Forelimb muscle (tissue), 1 donor: ENCODE measurements at regions not wholly inside any gene's neighbourhood (a gene's known extent, or its start where the extent isn't known, plus 50 kb on each side); places are given as distances from the start of the nearest gene placed in this dataset.
"Not testable (repeated sequence)": the region's sequence is repeated elsewhere in the genome, so short reads cannot be mapped to it uniquely, and the experiment has no call there.

Source experiments
- DNase-seq: peaks from one replicate; pipeline ENCODE4 v3.0.0-alpha.2; 2013; ENCODE audit warnings: low read depth

DNA sequence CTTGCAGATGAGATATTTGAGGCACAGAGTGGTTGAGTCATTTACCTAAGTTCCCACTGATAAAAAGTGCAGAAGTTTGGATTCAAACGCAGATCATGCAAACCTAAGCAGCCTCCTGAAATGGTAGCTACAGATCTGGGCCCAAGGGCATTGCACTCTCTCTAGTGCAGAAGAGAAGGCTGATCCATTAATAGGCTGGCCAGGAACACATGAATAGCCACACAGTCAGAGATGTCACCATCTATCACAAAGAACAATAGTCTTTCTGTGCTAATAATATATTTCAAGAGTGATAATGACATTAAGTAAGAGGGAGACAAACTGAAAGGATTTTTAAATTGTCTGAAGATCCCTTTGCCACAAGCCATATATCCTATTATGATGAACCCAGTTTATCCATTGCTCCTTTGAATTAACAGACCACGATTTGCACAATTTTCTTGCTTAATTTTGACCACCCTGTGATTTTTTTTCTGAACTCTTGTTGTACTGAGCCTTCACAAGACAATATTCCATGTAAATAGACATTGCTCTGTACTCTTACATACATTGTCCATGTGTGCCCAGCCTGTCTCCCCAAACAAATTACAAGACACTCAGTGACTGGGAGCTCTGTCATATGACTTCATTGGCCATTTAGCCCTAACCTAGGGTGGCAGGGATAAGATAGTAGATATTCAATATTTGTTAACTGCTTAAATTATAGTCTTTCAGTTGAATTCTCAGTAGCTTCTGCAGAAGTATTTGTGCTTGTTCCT is 112.4 kb upstream of the RBPJ start:
- no peak for DNase-seq

DNA sequence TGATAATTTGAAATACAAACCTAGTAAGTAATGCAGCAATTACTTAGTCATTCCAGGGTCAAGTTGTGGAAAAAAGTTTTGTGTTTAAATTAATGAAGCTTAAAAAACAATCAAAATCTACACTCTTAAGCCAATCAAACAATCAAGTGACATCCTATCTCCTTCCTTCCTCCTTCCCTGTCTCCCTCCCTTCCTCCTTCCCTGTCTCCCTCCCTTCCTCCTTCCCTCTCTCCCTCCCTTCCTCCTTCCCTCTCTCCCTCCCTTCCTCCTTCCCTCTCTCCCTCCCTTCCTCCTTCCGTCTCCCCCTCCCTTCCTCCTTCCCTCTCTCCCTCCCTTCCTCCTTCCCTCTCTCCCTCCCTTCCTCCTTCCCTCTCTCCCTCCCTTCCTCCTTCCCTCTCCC is 111.4 kb upstream of the RBPJ start:
- DNase-seq = not testable (repeated sequence)

DNA sequence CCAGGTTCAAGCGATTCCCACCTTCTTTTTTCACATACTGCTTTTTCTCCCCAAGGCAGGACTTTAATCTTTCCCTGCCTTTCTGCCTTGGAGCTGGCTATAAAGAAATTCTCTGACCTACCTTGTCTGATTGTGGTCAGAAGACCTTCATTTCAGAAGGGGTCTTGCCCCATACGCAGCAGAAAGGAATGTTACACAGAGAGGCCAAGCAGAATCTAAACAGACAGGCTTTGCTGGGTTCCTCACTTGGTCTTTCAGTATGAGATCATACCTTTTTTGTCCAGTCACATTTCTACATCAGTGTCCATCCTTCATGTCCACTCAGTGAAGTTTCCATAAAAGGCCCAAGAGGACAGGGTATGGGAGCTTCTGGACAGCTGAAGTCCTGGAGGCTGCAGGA is 108.3 kb upstream of the RBPJ start:
- DNase-seq = no peak

DNA sequence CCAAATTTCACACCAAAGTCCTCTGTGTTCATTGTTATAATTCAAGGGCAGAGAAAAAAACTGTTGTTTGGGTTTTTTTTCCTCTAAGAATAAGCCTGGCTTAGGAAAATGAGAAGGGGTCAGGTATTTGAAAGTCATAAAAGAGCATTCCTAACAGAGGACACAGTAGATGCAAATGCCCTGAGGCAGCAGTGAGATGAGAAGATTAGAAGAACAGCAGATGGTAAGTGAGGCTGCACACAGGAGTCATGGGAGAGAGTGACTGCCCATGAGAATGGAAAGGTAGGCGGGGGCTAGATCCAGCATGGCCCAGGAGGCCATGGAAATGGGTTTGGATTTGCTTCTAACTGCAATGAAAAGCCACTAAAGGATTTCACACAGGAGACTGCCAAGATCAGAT is 107.5 kb upstream of the RBPJ start:
- no peak for DNase-seq

DNA sequence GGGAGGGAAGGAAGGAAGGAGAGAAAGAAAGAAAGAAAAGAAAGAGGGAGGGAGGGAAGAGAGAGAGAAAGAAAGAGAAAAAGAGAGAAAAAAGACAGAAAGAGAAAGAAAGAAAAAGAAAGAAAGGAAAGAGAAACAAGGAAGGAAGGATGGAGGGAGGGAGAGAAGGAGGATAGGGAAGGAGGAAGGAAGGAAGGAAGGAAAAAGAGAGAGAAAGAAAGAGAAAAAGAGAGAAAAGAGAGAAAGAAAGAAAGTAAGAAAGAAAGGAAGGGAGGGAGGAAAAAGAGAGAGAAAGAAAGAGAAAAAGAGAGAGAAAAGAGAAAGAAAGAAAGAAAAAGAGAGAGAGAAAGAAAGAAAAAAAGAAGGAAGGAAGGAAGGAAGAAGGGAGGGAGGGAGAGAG is 105.8 kb upstream of the RBPJ start:
- DNase-seq = no peak

DNA sequence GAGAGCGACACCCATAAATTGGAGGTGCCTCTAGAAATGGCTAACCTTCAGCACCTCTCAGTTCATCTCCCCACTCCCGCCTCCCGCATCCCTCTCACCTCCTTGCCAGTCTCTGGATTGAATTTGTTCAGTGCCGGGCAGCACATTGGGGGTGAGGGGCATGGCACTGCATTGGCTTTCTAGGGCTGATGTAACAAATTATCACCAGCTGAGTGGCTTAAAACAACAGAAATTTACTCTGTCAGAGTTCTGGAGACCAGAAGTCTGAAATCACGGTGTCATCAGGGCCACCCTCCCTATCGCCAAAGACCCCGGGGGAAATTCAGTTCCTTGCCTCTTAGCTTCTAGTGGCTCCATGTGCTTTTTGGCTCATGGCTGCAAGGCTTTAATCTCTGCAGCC is 105.1 kb upstream of the RBPJ start:
- no peak for DNase-seq

DNA sequence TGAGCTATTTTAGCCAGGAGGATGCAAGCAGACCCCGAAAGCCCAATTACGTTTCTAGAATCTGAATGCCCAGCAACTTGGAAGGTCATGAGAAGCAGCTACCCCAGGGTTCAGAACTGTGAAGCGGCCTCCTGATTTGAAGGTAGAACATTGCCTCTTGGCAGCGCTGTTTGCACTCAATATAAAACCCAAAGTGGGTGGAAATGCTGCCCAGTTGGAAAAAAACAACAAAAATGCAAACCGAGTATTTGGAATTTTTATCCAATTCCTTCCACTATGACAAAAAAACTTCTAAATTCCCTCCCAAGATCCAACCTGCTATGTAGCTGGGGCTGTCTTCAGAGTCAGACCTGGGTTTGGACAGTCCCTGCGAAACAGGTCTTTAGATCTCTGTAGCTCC is 103.3 kb upstream of the RBPJ start:
- DNase-seq = no peak

DNA sequence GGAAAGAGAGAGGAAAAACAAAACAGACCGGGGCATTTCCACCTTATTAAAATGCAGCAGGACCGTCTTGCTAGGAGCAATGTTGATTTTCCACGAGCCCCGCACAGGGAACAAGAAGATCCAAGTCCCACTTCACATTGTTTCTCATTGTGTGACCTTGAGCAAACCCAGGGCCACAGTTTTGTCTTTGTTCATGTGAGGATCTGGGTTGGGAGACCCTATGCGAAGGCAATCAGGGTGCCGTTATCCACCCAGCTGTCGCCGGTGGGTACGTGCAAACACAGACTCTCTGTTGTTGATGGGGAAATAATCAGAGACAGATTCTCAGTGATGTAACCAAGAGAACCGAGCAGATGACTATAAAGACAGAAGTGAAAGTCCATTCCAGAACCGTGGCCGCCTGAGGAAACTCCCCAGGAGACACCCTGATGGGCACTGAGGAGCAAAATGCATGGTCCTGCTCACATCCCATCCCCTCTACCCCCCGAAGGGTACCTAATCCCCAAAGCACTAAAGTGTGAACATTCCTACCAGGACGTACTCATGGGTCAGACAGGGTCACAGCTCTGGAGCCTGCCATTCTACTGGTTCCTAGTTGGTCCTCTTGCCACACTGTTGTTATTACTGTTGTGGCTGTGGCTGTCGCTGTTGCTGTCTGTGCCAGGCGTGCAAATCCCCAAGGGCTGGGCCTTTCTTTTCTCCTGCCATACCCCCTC is 102.7 kb upstream of the RBPJ start:
- peak; percentile 65 for DNase-seq

DNA sequence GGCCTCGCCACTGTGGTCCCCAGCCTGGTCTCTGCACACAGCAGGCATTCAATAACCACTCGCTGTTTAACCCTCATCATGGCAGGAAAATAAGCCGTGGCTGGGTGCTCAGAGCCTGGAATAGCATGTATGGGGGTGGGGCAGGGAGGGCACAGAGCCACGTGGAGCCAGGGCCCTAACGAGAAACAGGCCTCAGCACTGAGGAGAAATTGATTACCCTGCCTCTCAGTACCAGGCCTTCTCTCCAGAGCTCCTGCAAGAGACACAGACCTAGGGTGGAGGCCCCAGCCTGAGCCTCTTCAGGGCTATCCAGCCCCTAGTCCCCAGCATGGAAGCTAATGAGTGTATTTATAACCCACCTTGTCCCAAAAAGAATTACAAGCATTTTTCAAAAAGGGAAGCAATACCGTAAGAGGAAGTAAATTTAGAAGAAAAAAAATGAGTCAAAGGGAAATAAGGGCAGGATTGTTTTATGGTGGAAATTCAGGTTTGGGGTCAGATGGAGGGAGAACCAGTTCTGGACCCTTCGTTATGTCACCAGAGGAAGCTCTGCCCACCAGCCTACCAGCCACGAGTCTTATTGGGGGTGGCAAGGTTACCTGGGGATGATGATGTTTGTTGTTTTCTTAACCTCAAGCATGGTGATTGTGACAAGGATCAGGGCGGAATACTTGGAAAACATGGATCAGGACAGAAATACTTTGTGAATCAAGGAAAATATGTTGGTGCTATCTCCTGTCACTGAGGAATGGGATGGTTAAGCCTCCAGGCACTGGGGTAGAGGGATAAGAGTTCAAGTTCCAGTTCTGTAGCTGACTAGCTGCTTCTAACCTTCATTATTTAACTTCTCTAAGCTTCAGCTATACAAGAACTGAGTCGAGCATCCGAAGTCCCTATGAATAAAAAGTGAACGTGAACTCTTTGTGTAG is 101.9 kb upstream of the RBPJ start:
- no peak for DNase-seq

DNA sequence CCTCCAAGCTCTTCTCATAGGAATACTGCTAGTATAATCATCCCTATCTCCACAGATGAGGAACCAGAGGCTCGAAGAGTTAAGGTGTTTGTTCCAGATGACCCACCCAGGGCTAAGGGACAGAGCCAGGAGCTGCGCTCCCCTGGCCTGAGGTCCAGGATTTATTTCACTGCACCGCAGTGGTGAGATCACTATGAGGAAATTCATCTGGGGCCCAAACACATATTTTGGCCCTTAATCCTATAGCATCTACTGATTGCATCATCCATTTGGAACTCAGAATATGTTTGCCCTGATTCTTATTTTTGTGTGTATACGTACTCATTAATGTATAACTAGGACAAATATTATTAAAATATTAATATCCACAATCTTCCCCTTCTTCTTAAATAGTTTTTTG is 100.1 kb upstream of the RBPJ start:
- peak; percentile 60 for DNase-seq

DNA sequence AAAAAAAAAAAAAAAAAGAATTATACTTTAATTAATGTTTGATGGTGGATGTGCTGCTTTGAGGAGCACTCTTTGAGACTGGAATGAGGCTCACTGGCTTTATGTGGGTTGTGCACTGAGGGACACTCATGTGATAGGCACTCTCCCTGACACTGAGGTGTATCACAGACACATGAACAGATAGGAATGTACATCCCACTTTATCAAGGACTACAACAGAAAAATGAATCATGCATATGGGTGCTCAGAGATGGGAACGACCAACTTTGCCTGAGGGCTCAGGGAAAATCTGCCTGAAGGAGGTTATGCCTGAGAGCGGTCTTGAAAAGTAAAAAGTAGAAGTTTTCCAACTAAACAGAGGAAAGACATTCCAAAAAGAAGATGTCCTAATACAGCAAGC is 97.7 kb upstream of the RBPJ start:
- DNase-seq = no peak

DNA sequence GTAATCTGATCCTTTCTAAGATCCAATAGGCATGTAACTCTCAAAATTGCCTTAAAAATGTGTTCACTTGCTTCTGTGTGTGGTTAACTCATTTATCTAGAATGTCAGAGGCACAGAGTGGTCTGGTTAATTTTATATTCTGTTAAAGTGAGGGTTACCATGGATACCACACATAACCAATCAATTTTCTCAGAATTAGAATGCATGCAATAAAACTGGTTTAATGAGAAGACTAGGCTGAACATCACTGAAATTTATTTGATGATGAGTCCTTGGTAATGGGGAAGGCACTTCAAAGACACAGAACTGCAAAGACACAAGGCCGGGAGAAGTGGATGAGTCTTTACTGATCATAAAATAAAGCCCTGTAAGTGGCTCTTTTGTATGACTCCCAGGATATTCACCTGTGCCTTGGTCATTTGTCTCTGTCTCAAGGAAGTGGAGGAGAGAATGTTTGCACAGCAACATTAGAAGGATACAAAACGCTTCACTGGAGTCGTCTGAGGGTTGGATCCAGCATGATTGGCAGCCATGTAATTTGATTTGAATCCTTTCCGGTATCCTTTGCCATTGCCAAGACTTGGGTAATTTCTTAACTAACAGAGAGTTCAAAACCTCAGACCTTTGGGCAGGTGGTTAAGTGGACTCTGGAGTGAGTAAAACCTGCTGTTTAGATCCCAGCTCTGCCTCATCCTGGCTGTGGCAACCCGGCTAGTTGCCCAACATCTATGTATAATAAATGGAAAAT is 94.0 kb upstream of the RBPJ start:
- no peak for DNase-seq

DNA sequence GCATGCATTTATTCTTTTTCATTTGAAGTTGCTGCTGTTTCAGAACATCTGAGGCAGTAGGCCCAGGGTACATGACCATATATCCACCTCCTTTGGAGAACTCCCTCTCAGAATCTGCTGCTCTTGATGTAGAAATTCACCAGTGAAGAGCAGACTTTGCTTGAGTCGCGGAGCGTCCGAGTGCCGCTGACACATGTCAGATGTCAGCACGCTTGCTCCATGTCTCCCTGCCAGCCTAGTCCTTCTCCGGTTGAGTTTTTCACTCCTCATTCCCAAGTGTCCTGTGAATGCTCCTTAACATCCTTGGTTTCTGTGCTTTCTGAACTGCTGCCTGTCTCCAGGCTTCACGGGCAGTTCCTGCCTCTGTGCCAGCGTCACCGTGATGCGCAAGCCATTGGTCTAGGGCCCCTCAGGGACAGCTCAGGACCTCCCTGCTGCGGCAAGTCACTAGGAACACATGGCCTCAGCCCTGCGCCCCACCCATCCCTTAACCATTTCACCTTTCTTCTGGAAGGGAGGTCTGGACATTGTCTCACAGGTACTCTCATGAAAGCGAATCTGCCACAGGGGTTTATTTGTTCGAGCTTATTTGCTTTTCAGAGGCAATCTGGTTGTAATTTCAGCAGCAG is 93.1 kb upstream of the RBPJ start:
- DNase-seq = no peak

DNA sequence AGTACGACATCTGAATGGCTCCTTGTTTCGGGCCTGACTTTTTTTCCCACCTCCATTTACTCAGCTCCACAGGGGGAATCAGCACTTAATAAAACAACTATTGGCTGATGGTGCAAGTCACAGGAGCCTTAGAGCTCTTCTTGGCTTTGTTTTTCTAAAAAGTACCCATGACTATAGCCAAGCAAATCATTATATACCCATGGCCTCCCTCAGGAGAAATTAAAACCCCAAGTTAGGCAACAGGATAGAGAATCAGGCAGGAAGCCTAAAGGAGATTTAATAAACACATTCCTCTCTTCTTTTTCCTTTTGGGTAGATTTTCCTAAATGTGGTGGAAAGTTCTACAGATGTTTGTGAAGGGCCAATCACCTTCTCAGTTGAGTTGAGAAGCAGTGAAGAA is 91.9 kb upstream of the RBPJ start:
- no peak for DNase-seq

DNA sequence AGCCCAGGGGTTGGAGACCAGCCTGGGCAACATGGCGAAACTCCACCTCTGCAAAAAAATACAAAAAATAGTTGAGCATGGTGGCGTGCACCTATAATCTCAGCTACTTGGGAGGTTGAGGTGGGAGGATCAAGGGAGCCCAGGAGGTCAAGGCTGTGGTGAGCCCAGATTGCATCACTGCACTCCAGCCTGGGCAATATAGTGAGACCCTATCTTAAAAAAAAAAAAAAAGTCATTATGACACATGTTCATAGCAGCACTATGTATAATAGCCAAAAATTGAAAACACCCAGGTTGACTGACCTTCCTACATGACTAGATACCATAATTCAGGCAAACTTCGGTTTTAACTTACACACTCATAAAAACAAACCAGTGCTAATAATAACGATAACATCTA is 90.8 kb upstream of the RBPJ start:
- no peak for DNase-seq

DNA sequence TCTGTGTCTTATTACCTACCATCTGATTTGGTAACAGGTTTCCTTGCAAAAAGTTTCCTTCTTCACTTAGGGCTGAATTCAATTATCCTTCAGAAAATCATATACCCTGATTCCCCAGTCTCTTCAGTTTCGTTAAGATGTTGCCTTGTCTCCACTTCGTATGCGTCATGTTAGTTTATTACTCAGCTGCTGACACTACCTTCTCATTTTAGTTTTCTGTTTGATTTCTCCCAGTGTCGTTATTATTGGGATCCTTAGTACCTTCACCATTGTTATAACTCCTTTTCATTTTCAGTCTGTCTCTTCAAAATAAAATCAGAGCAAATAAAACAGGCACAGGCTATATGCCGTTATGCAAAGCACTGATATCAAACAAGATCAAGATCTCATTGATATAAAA is 87.5 kb upstream of the RBPJ start:
- DNase-seq = no peak

DNA sequence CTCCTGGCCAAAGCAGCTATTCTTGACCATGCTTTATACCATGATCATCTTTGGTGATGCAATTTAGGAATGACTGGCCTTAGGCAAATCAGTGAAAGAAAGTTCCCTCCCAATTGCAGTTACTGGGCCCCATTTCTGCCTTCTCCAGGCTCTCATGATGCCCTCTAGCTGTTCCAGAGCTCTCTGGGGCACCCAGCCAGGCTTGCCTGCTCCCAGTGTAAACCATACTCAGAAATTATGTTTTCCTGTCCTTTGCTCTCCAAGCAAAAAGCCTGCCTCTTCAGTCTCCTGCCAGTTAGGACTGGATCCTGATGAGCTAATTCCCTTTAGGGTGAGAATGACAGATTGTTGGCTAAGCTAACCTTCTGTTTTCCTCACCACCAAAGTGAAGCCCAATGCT is 85.3 kb upstream of the RBPJ start:
- no peak for DNase-seq

DNA sequence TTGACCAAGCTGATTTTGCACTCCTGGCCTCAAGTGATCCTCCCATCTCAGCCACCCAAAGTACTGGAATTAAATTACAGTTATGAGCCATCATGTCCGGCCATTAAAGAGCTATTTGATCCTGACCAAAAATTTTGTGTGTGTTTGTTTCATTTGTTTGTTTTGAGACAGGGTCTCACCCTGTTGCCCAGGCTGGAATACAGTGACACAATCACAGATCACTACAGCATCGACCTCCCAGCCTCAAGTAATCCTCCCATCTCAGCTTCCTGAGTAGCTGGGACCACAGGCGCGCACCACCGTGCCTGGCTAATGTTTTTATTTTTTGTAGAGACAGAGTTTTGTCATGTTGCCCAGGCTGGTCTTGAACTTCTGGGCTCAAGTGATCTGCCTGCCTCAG is 82.9 kb upstream of the RBPJ start:
- DNase-seq = no peak

DNA sequence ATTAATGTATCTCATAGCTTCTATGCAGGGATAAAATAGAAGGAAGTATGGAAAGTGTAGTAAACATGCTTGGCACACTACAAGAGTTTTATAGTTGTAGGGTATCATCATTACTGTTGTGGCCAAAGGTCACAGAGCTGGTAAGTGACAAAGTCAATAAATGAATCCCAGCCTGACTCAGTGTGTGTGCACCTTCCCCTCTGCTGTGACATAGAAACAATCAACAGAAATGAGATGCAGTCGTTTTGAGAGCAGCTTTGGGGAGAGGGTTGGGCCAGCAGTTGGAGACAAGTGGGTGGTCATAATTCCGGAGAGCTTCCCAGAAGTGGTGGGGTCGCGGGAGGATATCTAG is 82.4 kb upstream of the RBPJ start:
- no peak for DNase-seq

DNA sequence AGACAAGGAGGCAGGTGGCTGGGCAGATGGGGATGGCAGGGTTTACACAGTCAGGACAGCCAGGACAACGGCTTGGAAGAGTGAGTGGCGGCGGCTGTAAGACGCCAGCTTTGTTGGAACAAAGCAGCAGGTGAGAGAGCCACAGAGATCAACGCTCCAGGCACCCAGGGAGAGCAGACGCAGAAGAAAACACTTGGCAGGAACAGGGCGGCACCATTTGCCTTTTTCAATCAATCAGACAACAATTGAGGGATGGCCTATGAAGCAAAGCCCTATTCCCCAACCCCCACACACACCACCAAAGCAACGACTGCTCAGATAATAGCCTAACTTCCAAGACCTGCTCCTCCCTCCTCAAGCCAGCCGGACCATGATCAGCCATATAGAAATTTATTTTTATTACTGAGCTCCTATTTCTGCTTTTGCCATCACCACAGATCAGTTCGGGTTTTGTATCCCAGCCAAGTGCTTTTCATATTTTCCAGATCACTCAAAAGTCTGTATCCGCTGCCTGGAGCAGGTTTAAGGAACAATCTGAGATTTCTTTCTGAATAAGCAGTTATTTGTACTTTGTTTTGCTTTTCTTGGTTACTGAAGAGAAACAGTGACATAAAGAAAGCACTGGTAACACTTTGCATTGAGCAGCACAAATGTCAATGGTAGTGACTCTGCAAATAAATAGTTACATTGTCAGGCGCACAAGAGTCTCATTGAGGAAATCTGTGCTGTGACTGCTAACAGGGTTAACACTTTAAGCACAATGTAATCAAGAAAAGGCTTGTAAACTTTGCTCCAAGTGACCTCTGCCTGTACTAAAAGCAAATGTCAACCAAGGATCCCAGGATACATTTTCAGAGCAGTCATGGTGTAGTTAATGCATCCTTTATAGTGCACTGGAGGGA is 81.8 kb upstream of the RBPJ start:
- DNase-seq = no peak
